GM23338 (cell line): ENCODE measurements at regions not wholly inside any gene's neighbourhood (a gene's known extent, or its start where the extent isn't known, plus 50 kb on each side); places are given as distances from the start of the nearest gene placed in this dataset.

Source experiments
- ATAC-seq: fragments of 200-7000 bp; cut with Tn5 transposase; 3 replicates; pipeline ENCODE4 v1.9.1; 2020
- DNase-seq: peaks from one replicate; pipeline ENCODE4 v3.0.0-alpha.2; 2015; ENCODE audit warnings: low spot score
- H2AFZ ChIP-seq: fragments of 200-600 bp; sonication (generic); 2 replicates; pipeline ENCODE4 v1.8.0; 2016; ENCODE audit warnings: antibody characterized with exemption, mild to moderate bottlenecking, moderate library complexity
- H3F3A ChIP-seq: fragments of 200-600 bp; sonication (generic); replicated peaks from 2 replicates; pipeline ENCODE4 v1.8.0; 2017; ENCODE audit warnings: antibody characterized with exemption, mixed run types, low read depth
- H3K27ac ChIP-seq: fragments of 200-600 bp; sonication (generic); 2 replicates; pipeline ENCODE4 v1.6.1; 2016; ENCODE audit warnings: low read depth
- H3K27me3 ChIP-seq: fragments of 200-600 bp; sonication (generic); 2 replicates; pipeline ENCODE4 v1.8.0; 2016; ENCODE audit warnings: mild to moderate bottlenecking, mixed run types, moderate library complexity; ENCODE audit not compliant: insufficient read depth
- H3K36me3 ChIP-seq: fragments of 200-600 bp; sonication (generic); 2 replicates; pipeline ENCODE4 v1.8.0; 2016; ENCODE audit warnings: mild to moderate bottlenecking; ENCODE audit not compliant: insufficient read depth
- H3K4me1 ChIP-seq: fragments of 200-600 bp; sonication (generic); 2 replicates; pipeline ENCODE4 v1.8.0; 2016; ENCODE audit warnings: mild to moderate bottlenecking, moderate library complexity; ENCODE audit not compliant: insufficient read depth
- H3K4me2 ChIP-seq: fragments of 200-600 bp; sonication (generic); 2 replicates; pipeline ENCODE4 v1.7.1; 2017; ENCODE audit warnings: mixed run types
- H3K4me3 ChIP-seq: fragments of 200-600 bp; sonication (generic); 2 replicates; pipeline ENCODE4 v1.6.1; 2016; ENCODE audit warnings: mixed run types
- H3K79me2 ChIP-seq: fragments of 200-600 bp; sonication (generic); replicated peaks from 2 replicates; pipeline ENCODE4 v1.8.0; 2017; ENCODE audit warnings: mild to moderate bottlenecking; ENCODE audit not compliant: insufficient read depth
- H3K9me2 ChIP-seq: fragments of 200-600 bp; sonication (generic); 2 replicates; pipeline ENCODE4 v1.8.0; 2017; ENCODE audit not compliant: insufficient read depth
- H4K20me1 ChIP-seq: fragments of 200-600 bp; sonication (generic); replicated peaks from 2 replicates; pipeline ENCODE4 v1.8.0; 2017; ENCODE audit warnings: mild to moderate bottlenecking; ENCODE audit not compliant: insufficient read depth
- H3K27ac Mint-ChIP-seq: 2 replicates; pipeline ENCODE4 v1.8.0; 2020; ENCODE audit warnings: inconsistent platforms, mild to moderate bottlenecking, moderate library complexity, mixed read lengths
- H3K27me3 Mint-ChIP-seq: 3 replicates; pipeline ENCODE4 v1.8.0; 2022; ENCODE audit warnings: low read depth, mild to moderate bottlenecking, moderate library complexity, mixed read lengths, inconsistent platforms; ENCODE audit not compliant: insufficient read depth, poor library complexity
- H3K36me3 Mint-ChIP-seq: 3 replicates; pipeline ENCODE4 v1.8.0; 2021; ENCODE audit warnings: low read depth, mild to moderate bottlenecking, inconsistent platforms, moderate library complexity, mixed read lengths
- H3K4me1 Mint-ChIP-seq: 3 replicates; pipeline ENCODE4 v1.8.0; 2020; ENCODE audit warnings: mild to moderate bottlenecking, inconsistent platforms, mixed read lengths
- H3K4me3 Mint-ChIP-seq: 3 replicates; pipeline ENCODE4 v1.8.0; 2021; ENCODE audit warnings: moderate library complexity, mild to moderate bottlenecking, inconsistent platforms, mixed read lengths
- H3K9me3 Mint-ChIP-seq: 3 replicates; pipeline ENCODE4 v1.8.0; 2020; ENCODE audit warnings: moderate library complexity, mild to moderate bottlenecking, inconsistent platforms, mixed read lengths
- EZH2 ChIP-seq: fragments of 200-600 bp; sonication (generic); IDR thresholded peaks from one replicate; pipeline ENCODE4 v1.8.0; 2017; ENCODE audit warnings: antibody characterized with exemption, mild to moderate bottlenecking, low read depth; ENCODE audit not compliant: unreplicated experiment
- POLR2AphosphoS5 ChIP-seq: IDR thresholded peaks from 2 replicates; pipeline ENCODE4 v1.6.1; 2016; ENCODE audit warnings: antibody characterized with exemption, low read depth
- ZNF114 ChIP-seq: fragments of 250-450 bp; sonication (Bioruptor Pico); IDR thresholded peaks from 2 replicates; pipeline ENCODE4 v1.5.0; 2020; ENCODE audit warnings: mild to moderate bottlenecking, moderate library complexity
- ZNF331 ChIP-seq: fragments of 250-450 bp; sonication (Bioruptor Pico); IDR thresholded peaks from 2 replicates; pipeline ENCODE4 v1.5.0; 2020; ENCODE audit warnings: low read depth, mild to moderate bottlenecking, moderate library complexity
- TF ChIP-seq, protein P1 (sequence below): fragments of 250-450 bp; sonication (Bioruptor Pico); IDR thresholded peaks from 2 replicates; pipeline ENCODE4 v1.5.0; 2020; ENCODE audit warnings: mild to moderate bottlenecking, moderate library complexity
- TF ChIP-seq, protein P2 (sequence below): IDR thresholded peaks from 2 replicates; pipeline ENCODE4 v1.6.1; 2016; ENCODE audit warnings: antibody characterized with exemption

DNA sequence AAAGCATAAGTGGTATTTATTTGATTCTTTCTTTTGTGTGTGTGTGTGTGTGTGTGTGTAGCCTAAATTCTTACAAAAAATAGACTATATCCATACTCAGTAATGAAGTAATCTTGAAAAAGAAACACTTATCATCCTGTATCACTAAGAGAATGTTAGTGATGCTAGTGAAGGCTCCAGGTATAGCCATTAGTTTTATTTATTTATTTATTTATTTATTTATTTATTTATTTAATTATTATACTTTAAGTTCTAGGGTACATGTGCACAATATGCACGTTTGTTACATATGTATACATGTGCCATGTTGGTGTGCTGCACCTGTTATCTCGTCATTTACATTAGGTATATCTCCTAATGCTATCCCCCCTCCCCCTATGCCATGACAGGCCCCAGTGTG, 436.0 kb downstream of the HTR7 start:
- no peaks in the 10 kb centered on the region for H3K27me3 Mint-ChIP-seq
- H3K27ac ChIP-seq: no peak overlapping the region
- ATAC-seq (no peak), DNase-seq (no peak)
- H3K4me3 ChIP-seq: no peak overlapping the region
- H3K27me3 ChIP-seq: no peaks in the 10 kb centered on the region
- no peak overlapping the region for H3K4me3 Mint-ChIP-seq
- no peak overlapping the region for H3K4me2 ChIP-seq
- H2AFZ ChIP-seq: no peak overlapping the region
- peaks cover 9% of the 10 kb centered on the region; the same call in 2 of the 3 replicates for H3K4me1 Mint-ChIP-seq
- no peaks in the 10 kb centered on the region for H3F3A ChIP-seq
- H3K36me3 ChIP-seq: no peaks in the 10 kb centered on the region
- H4K20me1 ChIP-seq: no peaks in the 10 kb centered on the region
- peaks cover 6% of the 10 kb centered on the region; the same call in 1 of the 3 replicates for H3K9me3 Mint-ChIP-seq
- no peak overlapping the region for H3K27ac Mint-ChIP-seq
- H3K36me3 Mint-ChIP-seq: no peaks in the 10 kb centered on the region
- H3K4me1 ChIP-seq: no peaks in the 10 kb centered on the region; the same call in 1 of the 2 replicates
- no peaks in the 10 kb centered on the region for H3K79me2 ChIP-seq
- 0 out of 2 replicates have a peak, but pooled peaks cover 3% of the 10 kb centered on the region for H3K9me2 ChIP-seq
- TF ChIP-seq EZH2: no peak

DNA sequence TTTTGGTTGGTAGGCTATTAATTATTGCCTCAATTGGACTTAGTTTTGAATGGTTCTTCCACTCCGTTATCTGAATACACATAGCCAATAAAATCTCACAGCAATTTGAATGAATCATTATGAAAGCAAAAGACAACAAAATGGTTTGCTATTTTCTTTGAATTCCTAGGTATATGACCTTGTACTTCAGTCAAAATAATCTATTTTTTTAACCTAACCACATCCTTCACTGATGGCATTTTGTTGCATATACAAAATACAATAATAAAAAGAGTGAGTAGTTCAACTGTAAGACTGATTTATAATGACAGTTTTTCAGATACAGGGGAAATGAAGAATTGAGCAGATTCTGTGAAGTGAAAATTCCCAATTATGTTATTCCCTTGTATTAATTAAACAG, 433.1 kb downstream of the HTR7 start:
- no peaks in the 10 kb centered on the region for H3K27me3 ChIP-seq
- H3K79me2 ChIP-seq: no peaks in the 10 kb centered on the region
- no peak overlapping the region for H3K4me2 ChIP-seq
- no peaks in the 10 kb centered on the region for H3K36me3 ChIP-seq
- H3K4me3 ChIP-seq: no peak overlapping the region
- H3K4me3 Mint-ChIP-seq: no peak overlapping the region
- DNase-seq (no peak), ATAC-seq (no peak)
- peaks cover 6% of the 10 kb centered on the region; the same call in 1 of the 3 replicates for H3K9me3 Mint-ChIP-seq
- H3K4me1 ChIP-seq: no peaks in the 10 kb centered on the region
- H3K27me3 Mint-ChIP-seq: no peaks in the 10 kb centered on the region
- no peaks in the 10 kb centered on the region for H4K20me1 ChIP-seq
- no peaks in the 10 kb centered on the region for H3K4me1 Mint-ChIP-seq
- no peak overlapping the region for H3K27ac ChIP-seq
- TF ChIP-seq ZNF331 (CRISPR knock-in tag) (no peak), POLR2AphosphoS5 (no peak), ZNF114 (no peak)
- TF ChIP-seq, protein P1, sequence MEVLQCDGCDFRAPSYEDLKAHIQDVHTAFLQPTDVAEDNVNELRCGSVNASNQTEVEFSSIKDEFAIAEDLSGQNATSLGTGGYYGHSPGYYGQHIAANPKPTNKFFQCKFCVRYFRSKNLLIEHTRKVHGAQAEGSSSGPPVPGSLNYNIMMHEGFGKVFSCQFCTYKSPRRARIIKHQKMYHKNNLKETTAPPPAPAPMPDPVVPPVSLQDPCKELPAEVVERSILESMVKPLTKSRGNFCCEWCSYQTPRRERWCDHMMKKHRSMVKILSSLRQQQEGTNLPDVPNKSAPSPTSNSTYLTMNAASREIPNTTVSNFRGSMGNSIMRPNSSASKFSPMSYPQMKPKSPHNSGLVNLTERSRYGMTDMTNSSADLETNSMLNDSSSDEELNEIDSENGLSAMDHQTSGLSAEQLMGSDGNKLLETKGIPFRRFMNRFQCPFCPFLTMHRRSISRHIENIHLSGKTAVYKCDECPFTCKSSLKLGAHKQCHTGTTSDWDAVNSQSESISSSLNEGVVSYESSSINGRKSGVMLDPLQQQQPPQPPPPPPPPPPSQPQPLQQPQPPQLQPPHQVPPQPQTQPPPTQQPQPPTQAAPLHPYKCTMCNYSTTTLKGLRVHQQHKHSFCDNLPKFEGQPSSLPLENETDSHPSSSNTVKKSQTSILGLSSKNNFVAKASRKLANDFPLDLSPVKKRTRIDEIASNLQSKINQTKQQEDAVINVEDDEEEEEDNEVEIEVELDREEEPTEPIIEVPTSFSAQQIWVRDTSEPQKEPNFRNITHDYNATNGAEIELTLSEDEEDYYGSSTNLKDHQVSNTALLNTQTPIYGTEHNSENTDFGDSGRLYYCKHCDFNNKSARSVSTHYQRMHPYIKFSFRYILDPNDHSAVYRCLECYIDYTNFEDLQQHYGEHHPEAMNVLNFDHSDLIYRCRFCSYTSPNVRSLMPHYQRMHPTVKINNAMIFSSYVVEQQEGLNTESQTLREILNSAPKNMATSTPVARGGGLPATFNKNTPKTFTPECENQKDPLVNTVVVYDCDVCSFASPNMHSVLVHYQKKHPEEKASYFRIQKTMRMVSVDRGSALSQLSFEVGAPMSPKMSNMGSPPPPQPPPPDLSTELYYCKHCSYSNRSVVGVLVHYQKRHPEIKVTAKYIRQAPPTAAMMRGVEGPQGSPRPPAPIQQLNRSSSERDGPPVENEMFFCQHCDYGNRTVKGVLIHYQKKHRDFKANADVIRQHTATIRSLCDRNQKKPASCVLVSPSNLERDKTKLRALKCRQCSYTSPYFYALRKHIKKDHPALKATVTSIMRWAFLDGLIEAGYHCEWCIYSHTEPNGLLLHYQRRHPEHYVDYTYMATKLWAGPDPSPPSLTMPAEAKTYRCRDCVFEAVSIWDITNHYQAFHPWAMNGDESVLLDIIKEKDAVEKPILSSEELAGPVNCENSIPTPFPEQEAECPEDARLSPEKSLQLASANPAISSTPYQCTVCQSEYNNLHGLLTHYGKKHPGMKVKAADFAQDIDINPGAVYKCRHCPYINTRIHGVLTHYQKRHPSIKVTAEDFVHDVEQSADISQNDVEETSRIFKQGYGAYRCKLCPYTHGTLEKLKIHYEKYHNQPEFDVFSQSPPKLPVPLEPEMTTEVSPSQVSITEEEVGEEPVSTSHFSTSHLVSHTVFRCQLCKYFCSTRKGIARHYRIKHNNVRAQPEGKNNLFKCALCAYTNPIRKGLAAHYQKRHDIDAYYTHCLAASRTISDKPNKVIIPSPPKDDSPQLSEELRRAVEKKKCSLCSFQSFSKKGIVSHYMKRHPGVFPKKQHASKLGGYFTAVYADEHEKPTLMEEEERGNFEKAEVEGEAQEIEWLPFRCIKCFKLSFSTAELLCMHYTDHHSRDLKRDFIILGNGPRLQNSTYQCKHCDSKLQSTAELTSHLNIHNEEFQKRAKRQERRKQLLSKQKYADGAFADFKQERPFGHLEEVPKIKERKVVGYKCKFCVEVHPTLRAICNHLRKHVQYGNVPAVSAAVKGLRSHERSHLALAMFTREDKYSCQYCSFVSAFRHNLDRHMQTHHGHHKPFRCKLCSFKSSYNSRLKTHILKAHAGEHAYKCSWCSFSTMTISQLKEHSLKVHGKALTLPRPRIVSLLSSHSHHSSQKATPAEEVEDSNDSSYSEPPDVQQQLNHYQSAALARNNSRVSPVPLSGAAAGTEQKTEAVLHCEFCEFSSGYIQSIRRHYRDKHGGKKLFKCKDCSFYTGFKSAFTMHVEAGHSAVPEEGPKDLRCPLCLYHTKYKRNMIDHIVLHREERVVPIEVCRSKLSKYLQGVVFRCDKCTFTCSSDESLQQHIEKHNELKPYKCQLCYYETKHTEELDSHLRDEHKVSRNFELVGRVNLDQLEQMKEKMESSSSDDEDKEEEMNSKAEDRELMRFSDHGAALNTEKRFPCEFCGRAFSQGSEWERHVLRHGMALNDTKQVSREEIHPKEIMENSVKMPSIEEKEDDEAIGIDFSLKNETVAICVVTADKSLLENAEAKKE (CRISPR knock-in tag): no peak
- TF ChIP-seq, protein P2, sequence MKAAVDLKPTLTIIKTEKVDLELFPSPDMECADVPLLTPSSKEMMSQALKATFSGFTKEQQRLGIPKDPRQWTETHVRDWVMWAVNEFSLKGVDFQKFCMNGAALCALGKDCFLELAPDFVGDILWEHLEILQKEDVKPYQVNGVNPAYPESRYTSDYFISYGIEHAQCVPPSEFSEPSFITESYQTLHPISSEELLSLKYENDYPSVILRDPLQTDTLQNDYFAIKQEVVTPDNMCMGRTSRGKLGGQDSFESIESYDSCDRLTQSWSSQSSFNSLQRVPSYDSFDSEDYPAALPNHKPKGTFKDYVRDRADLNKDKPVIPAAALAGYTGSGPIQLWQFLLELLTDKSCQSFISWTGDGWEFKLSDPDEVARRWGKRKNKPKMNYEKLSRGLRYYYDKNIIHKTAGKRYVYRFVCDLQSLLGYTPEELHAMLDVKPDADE: no peak
- no peak overlapping the region for H3K27ac Mint-ChIP-seq
- H3K9me2 ChIP-seq: 0 out of 2 replicates have a peak, but pooled peaks cover 3% of the 10 kb centered on the region
- H2AFZ ChIP-seq: no peak overlapping the region
- no peaks in the 10 kb centered on the region for H3K36me3 Mint-ChIP-seq
- no peaks in the 10 kb centered on the region for H3F3A ChIP-seq
